Neural cell (in vitro differentiated cells): ENCODE measurements at regions not wholly inside any gene's neighbourhood (a gene's known extent, or its start where the extent isn't known, plus 50 kb on each side); places are given as distances from the start of the nearest gene placed in this dataset.

Experiments used
- H2AFZ ChIP-seq: fragments of 200-600, 300-800 bp; sonication (generic), shearing (Covaris generic); 2 replicates; pipeline ENCODE4 v1.6.0; 2014; ENCODE audit warnings: low read depth, mild to moderate bottlenecking, antibody characterized with exemption, low read length, moderate library complexity
- H3F3A ChIP-seq: fragments of 200-600 bp; shearing (Covaris generic); 2 replicates; pipeline ENCODE4 v1.6.1; 2016; ENCODE audit warnings: mild to moderate bottlenecking, moderate library complexity, mixed read lengths, antibody characterized with exemption, low read length; ENCODE audit not compliant: insufficient read depth, poor library complexity, severe bottlenecking
- H3K27ac ChIP-seq: fragments of 200-600, 300-800 bp; sonication (generic), shearing (Covaris generic); 2 replicates; pipeline ENCODE4 v1.5.1; 2014; ENCODE audit warnings: mild to moderate bottlenecking, low read length, moderate library complexity
- H3K27me3 ChIP-seq: fragments of 300-800, 200-600 bp; sonication (generic), shearing (Covaris generic); 2 replicates; pipeline ENCODE4 v1.6.0; 2014; ENCODE audit warnings: mild to moderate bottlenecking, low read depth, low read length, moderate library complexity; ENCODE audit not compliant: insufficient read depth
- H3K36me3 ChIP-seq: fragments of 300-800, 200-600 bp; sonication (generic), shearing (Covaris generic); 2 replicates; pipeline ENCODE4 v1.5.1; 2014; ENCODE audit warnings: mild to moderate bottlenecking, antibody characterized with exemption, low read length, moderate library complexity; ENCODE audit not compliant: insufficient read depth
- H3K4me2 ChIP-seq: fragments of 300-800, 200-600 bp; sonication (generic), shearing (Covaris generic); 2 replicates; pipeline ENCODE4 v1.6.0; 2014; ENCODE audit warnings: mild to moderate bottlenecking, low read length
- H3K4me3 ChIP-seq: fragments of 300-800, 200-600 bp; sonication (generic), shearing (Covaris generic); 2 replicates; pipeline ENCODE4 v1.5.1; 2014; ENCODE audit warnings: mild to moderate bottlenecking, low read length, moderate library complexity
- H3K79me2 ChIP-seq: fragments of 200-600 bp; shearing (Covaris generic); replicated peaks from 2 replicates; pipeline ENCODE4 v1.6.0; 2014; ENCODE audit warnings: mild to moderate bottlenecking, low read length, moderate library complexity; ENCODE audit not compliant: insufficient read depth
- H3K9ac ChIP-seq: fragments of 300-800, 200-600 bp; sonication (generic), shearing (Covaris generic); 2 replicates; pipeline ENCODE4 v1.6.1; 2016; ENCODE audit warnings: mild to moderate bottlenecking, low read length, mixed read lengths
- H3K9me2 ChIP-seq: fragments of 200-600 bp; shearing (Covaris generic); 2 replicates; pipeline ENCODE4 v1.6.1; 2016; ENCODE audit warnings: mild to moderate bottlenecking, low read length, mixed read lengths; ENCODE audit not compliant: insufficient read depth
- H3K9me3 ChIP-seq: fragments of 200-600, 300-800 bp; sonication (generic), shearing (Covaris generic); 2 replicates; pipeline ENCODE4 v1.6.1; 2016; ENCODE audit warnings: mild to moderate bottlenecking, mixed run types, low read length, moderate library complexity, mixed read lengths
- H4K20me1 ChIP-seq: fragments of 200-600 bp; shearing (Covaris generic); 2 replicates; pipeline ENCODE4 v1.6.1; 2016; ENCODE audit warnings: mild to moderate bottlenecking, mixed run types; ENCODE audit not compliant: insufficient read depth
- CTCF ChIP-seq: fragments of 450-650 bp; IDR thresholded peaks from 2 replicates; pipeline ENCODE4 v1.5.1; 2014; ENCODE audit warnings: antibody characterized with exemption, mild to moderate bottlenecking, moderate library complexity; ENCODE audit not compliant: poor library complexity, severe bottlenecking
- EP300 ChIP-seq: fragments of 450-650 bp; conservative IDR thresholded peaks from 2 replicates; pipeline ENCODE4 v1.6.1; 2014; ENCODE audit warnings: antibody characterized with exemption, mild to moderate bottlenecking, moderate library complexity; ENCODE audit not compliant: poor library complexity, severe bottlenecking
- EZH2 ChIP-seq: fragments of 200-600, 300-800 bp; shearing (Covaris generic), sonication (generic); IDR thresholded peaks from 2 replicates; pipeline ENCODE4 v1.6.1; 2014; ENCODE audit warnings: antibody characterized with exemption, low read length, borderline replicate concordance, mild to moderate bottlenecking; ENCODE audit not compliant: insufficient read depth, poor library complexity, severe bottlenecking
- MXI1 ChIP-seq: fragments of 450-650 bp; conservative IDR thresholded peaks from 2 replicates; pipeline ENCODE4 v1.6.1; 2014; ENCODE audit warnings: antibody characterized with exemption, mild to moderate bottlenecking; ENCODE audit not compliant: poor library complexity, severe bottlenecking
- POLR2AphosphoS5 ChIP-seq: IDR thresholded peaks from 2 replicates; pipeline ENCODE4 v1.6.1; 2012
- RAD21 ChIP-seq: fragments of 450-650 bp; conservative IDR thresholded peaks from 2 replicates; pipeline ENCODE4 v1.6.1; 2014; ENCODE audit warnings: antibody characterized with exemption, mild to moderate bottlenecking, moderate library complexity
- REST ChIP-seq: IDR thresholded peaks from 2 replicates; pipeline ENCODE4 v1.6.1; 2012; ENCODE audit warnings: borderline replicate concordance
- SMC3 ChIP-seq: fragments of 450-650 bp; conservative IDR thresholded peaks from 2 replicates; pipeline ENCODE4 v1.6.1; 2014; ENCODE audit warnings: antibody characterized with exemption, mild to moderate bottlenecking, moderate library complexity; ENCODE audit not compliant: poor library complexity
- TAF1 ChIP-seq: IDR thresholded peaks from 2 replicates; pipeline ENCODE4 v1.6.1; 2012; ENCODE audit warnings: low read depth

GRCh38 chr16:8320131-8320530 lies 270.2 kb downstream of the TMEM114 start:
- H3K4me3 ChIP-seq = no peak overlapping the region
- H3F3A ChIP-seq = no peaks in the 10 kb centered on the region
- no peaks in the 10 kb centered on the region for H3K9me3 ChIP-seq
- no peaks in the 10 kb centered on the region for H4K20me1 ChIP-seq
- H3K4me2 ChIP-seq = no peak overlapping the region
- H3K9ac ChIP-seq = no peak overlapping the region
- H3K36me3 ChIP-seq = no peaks in the 10 kb centered on the region
- no peak overlapping the region for H3K27ac ChIP-seq
- no peak overlapping the region for H2AFZ ChIP-seq
- H3K27me3 ChIP-seq = no peaks in the 10 kb centered on the region
- TF ChIP-seq EZH2 = no peak
- TF ChIP-seq REST = no peak
- no peak for TF ChIP-seq CTCF
- no peak for TF ChIP-seq EP300
- no peak for TF ChIP-seq SMC3
- TF ChIP-seq MXI1 = no peak
- TF ChIP-seq POLR2AphosphoS5 = no peak
- TF ChIP-seq TAF1 = no peak
- H3K79me2 ChIP-seq = no peaks in the 10 kb centered on the region
- H3K9me2 ChIP-seq = no peaks in the 10 kb centered on the region

GRCh38 chr16:8310816-8311215 lies 279.5 kb downstream of the TMEM114 start:
- no peaks in the 10 kb centered on the region for H3K9me2 ChIP-seq
- no peak overlapping the region for H3K27ac ChIP-seq
- H3K27me3 ChIP-seq = no peaks in the 10 kb centered on the region
- no peaks in the 10 kb centered on the region for H3K79me2 ChIP-seq
- no peaks in the 10 kb centered on the region for H3K36me3 ChIP-seq
- no peak overlapping the region for H3K9ac ChIP-seq
- H3K4me2 ChIP-seq = no peak overlapping the region
- no peak for TF ChIP-seq MXI1
- no peak for TF ChIP-seq POLR2AphosphoS5
- TF ChIP-seq REST = no peak
- TF ChIP-seq TAF1 = no peak
- TF ChIP-seq CTCF = no peak
- TF ChIP-seq SMC3 = no peak
- TF ChIP-seq EP300 = no peak
- no peak for TF ChIP-seq RAD21
- peaks cover 3% of the 10 kb centered on the region for H3K9me3 ChIP-seq
- H2AFZ ChIP-seq = no peak overlapping the region
- no peaks in the 10 kb centered on the region for H3F3A ChIP-seq
- H4K20me1 ChIP-seq = no peaks in the 10 kb centered on the region
- H3K4me3 ChIP-seq = no peak overlapping the region
